ENCODE measurements at regions not wholly inside any gene's neighbourhood (a gene's known extent, or its start where the extent isn't known, plus 50 kb on each side); places are given as distances from the start of the nearest gene placed in this dataset.

GRCh38 chr11:69879729-69880005 is 60.5 kb upstream of the FGF3 start:
- TF ChIP-seq CTCF (IDR thresholded peaks at IDR 0.05; ENCODE audit: insufficient read depth, low read depth, low read length) (no peak), EZH2 (IDR thresholded peaks at IDR 0.05; ENCODE audit: insufficient read depth, low read length) (no peak)
